Colonic mucosa (tissue), 4 donors: ENCODE measurements at regions not wholly inside any gene's neighbourhood (a gene's known extent, or its start where the extent isn't known, plus 50 kb on each side); places are given as distances from the start of the nearest gene placed in this dataset.

Experiments used
- DNase-seq: peaks from one replicate; pipeline ENCODE4 v3.0.0-alpha.2; 2020
- H3K27ac ChIP-seq: fragments of 200-600 bp; one replicate; pipeline ENCODE4 v1.8.0; 2021
- H3K27me3 ChIP-seq: fragments of 200-600 bp; one replicate; pipeline ENCODE4 v1.8.0; 2021
- H3K36me3 ChIP-seq: fragments of 200-600 bp; one replicate; pipeline ENCODE4 v1.8.0; 2021
- H3K4me1 ChIP-seq: fragments of 200-600 bp; one replicate; pipeline ENCODE4 v1.8.0; 2021; ENCODE audit warnings: mild to moderate bottlenecking
- H3K4me3 ChIP-seq: fragments of 200-600 bp; one replicate; pipeline ENCODE4 v1.8.0; 2021
- H3K9ac ChIP-seq, 2 donors: one replicate each; pipeline ENCODE4 v1.7.0; 2013; ENCODE audit warnings: control low read depth in 2 of 2, low read depth in 2 of 2, low read length in 2 of 2
- H3K9me3 ChIP-seq: fragments of 200-600 bp; one replicate; pipeline ENCODE4 v1.8.0; 2021
- CTCF ChIP-seq: fragments of 200-600 bp; IDR thresholded peaks from one replicate; pipeline ENCODE4 v1.8.0; 2022; ENCODE audit warnings: antibody characterized with exemption, mild to moderate bottlenecking
- intact Hi-C: fragments of 100-400 bp; cut with DNase I; formaldehyde crosslinking; loops from one replicate; pipeline ENCODE4 v1.14.1; 2022
- donor health status: healthy.
- donor health status: DM: no; HTN: no; CAD: no.
- donor health status: DM: no; HTN: no; CAD: no.

GRCh38 chr20:51074062-51074461 is 51.2 kb upstream of the KCNG1 start:
- H3K27me3 ChIP-seq, result no peaks in the 10 kb centered on the region

More at GRCh38 chr20:51074062-51074461, 51.2 kb upstream of the KCNG1 start:
- H3K27ac ChIP-seq, result no peak overlapping the region
- no peaks in the 10 kb centered on the region for H3K9me3 ChIP-seq
- no peaks in the 10 kb centered on the region for H3K36me3 ChIP-seq
- intact Hi-C loops, result no loop called here
- no peaks in the 10 kb centered on the region for H3K4me1 ChIP-seq
- no peak overlapping the region for H3K9ac ChIP-seq
- no peak overlapping the region for H3K4me3 ChIP-seq
- DNase-seq, result no peak
- no peak for TF ChIP-seq CTCF
